HL-60 (cell line): ENCODE measurements at regions not wholly inside any gene's neighbourhood (a gene's known extent, or its start where the extent isn't known, plus 50 kb on each side); places are given as distances from the start of the nearest gene placed in this dataset.

Experiments used
- CTCF ChIP-seq: IDR thresholded peaks from one replicate; pipeline ENCODE4 v1.5.1; 2011; ENCODE audit warnings: low read length, control low read depth, inconsistent platforms; ENCODE audit not compliant: insufficient read depth
- GABPA ChIP-seq: IDR thresholded peaks from 2 replicates; pipeline ENCODE4 v1.6.1; 2012; ENCODE audit warnings: low read depth
- POLR2AphosphoS5 ChIP-seq: IDR thresholded peaks from 2 replicates; pipeline ENCODE4 v1.6.1; 2012; ENCODE audit warnings: low read depth
- REST ChIP-seq: IDR thresholded peaks from 2 replicates; pipeline ENCODE4 v1.6.1; 2012; ENCODE audit warnings: low read depth; ENCODE audit not compliant: insufficient replicate concordance
- SPI1 ChIP-seq: IDR thresholded peaks from 2 replicates; pipeline ENCODE4 v1.6.1; 2012; ENCODE audit warnings: low read depth, mild to moderate bottlenecking, borderline replicate concordance

- TF ChIP-seq CTCF (no peak), REST (no peak), GABPA (no peak), POLR2AphosphoS5 (no peak), SPI1 (no peak)
Measured at GRCh38 chr5:165076686-165077085, 1571.3 kb downstream of the MAT2B start.
